Heart left ventricle (tissue), 16 donors: ENCODE measurements at regions not wholly inside any gene's neighbourhood (a gene's known extent, or its start where the extent isn't known, plus 50 kb on each side); places are given as distances from the start of the nearest gene placed in this dataset.

Source experiments
- ATAC-seq, 4 donors: fragments of 200-7000 bp; cut with Tn5 transposase; one replicate each; pipeline ENCODE4 v1.9.1; 2020 to 2022; ENCODE audit warnings: moderate library complexity in 4 of 4, mild to moderate bottlenecking in 3 of 4, moderate number of reproducible peaks in 1 of 4
- DNase-seq, 5 donors: peaks; one replicate each; pipeline ENCODE4 v3.0.0-alpha.2; 2020
- H3K27ac ChIP-seq, 12 donors: fragments of 200-600 bp; sonication (generic) in 4 of 12; one replicate each; pipeline versions ENCODE4 v1.5.0 to v1.8.0; 2016 to 2022; ENCODE audit warnings: mild to moderate bottlenecking in 2 of 12
- H3K27me3 ChIP-seq, 9 donors: fragments of 200-600 bp; sonication (generic) in 2 of 9; one replicate each; pipeline versions ENCODE4 v1.5.1 to v1.8.0; 2016 to 2022; ENCODE audit warnings: mild to moderate bottlenecking in 3 of 9
- H3K36me3 ChIP-seq, 9 donors: fragments of 200-600 bp; sonication (generic) in 2 of 9; one replicate each; pipeline versions ENCODE4 v1.5.0 to v1.8.0; 2018 to 2022; ENCODE audit warnings: mild to moderate bottlenecking in 2 of 9
- H3K4me1 ChIP-seq, 12 donors: fragments of 200-600 bp; sonication (generic) in 4 of 12; one replicate each; pipeline versions ENCODE4 v1.5.0 to v1.8.0; 2016 to 2022; ENCODE audit warnings: mild to moderate bottlenecking in 3 of 12
- H3K4me3 ChIP-seq, 12 donors: fragments of 200-600 bp; sonication (generic) in 4 of 12; one replicate each; pipeline versions ENCODE4 v1.5.0 to v1.8.0; 2017 to 2022; ENCODE audit warnings: mild to moderate bottlenecking in 9 of 12, moderate library complexity in 4 of 12
- H3K9me3 ChIP-seq, 12 donors: fragments of 200-600 bp; sonication (generic) in 4 of 12; one replicate each; pipeline versions ENCODE4 v1.5.0 to v1.8.0; 2016 to 2022; ENCODE audit warnings: mild to moderate bottlenecking in 1 of 12
- POLR2A ChIP-seq, 2 donors: fragments of 450-650 bp; IDR thresholded peaks; one replicate each; pipeline ENCODE4 v1.6.1; 2017; ENCODE audit warnings: antibody characterized with exemption in 2 of 2, mild to moderate bottlenecking in 2 of 2, moderate library complexity in 2 of 2
- WGBS, 4 donors: extraction: QIAGEN DNeasy Blood & Tissue Kit in 2 of 4; methylation state at CpG; one replicate each; pipeline versions ENCODE4 v1.1.5 to v1.1.7; 2013 to 2018; 5-methylcytosine and 5-hydroxymethylcytosine counted together
- intact Hi-C, 10 donors: fragments of 100-400 bp; cut with DNase I; formaldehyde crosslinking; loops; one replicate each; pipeline versions ENCODE4 v1.11.1 to v1.14.2; 2022
- TF ChIP-seq, protein P1 (sequence below), 12 donors: fragments of 200-600 bp; sonication (generic) in 4 of 12; IDR thresholded peaks; one replicate each; pipeline versions ENCODE4 v1.5.0 to v1.8.0; 2018 to 2022; ENCODE audit warnings: antibody characterized with exemption in 12 of 12, mild to moderate bottlenecking in 5 of 12
- donor health status: ischemic (EF 13 %, LVEDD 7.1; RV severe dilation, severe dysfunction).
- donor health status: healthy with polysubstance abuse.
- donor health status: DM: no; HTN: yes; CAD: no.
- donor health status: DM: no; HTN: no; CAD: no.
- donor health status: ischemic (EF 25% LVEDD 6.9; RV normal size, moderate dysfunction).
- donor health status: ischemic (EF 25% LVEDD 5.7; RV mildly dilated, moderate dysfunction).
- donor health status: healthy.
- donor health status: DM: yes; HTN: yes; CAD: no.
- donor health status: ischemic (EF 35%, LVEDD 5.7; RV mildly dilated, moderate dysfunction).
- donor health status: nonischemic (EF 11% LVEDD 7.7; RV severe dilation, severe dysfunction).
- donor health status: DM: yes; HTN: yes; CAD: no.
- donor health status: PGD.
- donor health status: ischemic (EF 29% LVEDD 5.4; RV normal size, mild dysfunction).
- donor health status: nonischemic (EF 23%, LVEDD 6.1; RV moderate dilation, normal function).

DNA sequence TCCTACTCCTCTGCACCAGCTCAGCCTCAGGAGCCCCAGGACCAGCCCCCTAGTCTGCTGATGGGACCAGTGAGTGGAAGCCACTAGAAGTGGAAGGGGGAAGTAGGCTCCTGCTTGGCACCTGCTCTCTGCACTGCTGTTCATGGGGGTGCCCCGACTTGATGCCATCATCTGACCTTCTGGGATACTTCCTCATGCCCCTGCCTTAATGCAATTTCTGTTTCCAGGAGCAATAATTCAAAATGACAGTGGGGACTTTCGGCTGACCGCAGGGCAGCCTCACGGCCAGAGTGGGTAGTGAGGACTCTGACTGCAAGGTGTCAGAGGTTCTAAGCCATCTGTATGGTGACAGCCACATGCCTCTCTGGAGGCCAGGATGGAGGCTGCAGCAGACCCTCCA is 196.4 kb upstream of the WSCD1 start:
- Histone ChIP-seq H3K27ac (no peak overlapping the region), H3K9me3 (no peaks in the 10 kb centered on the region), H3K4me1 (peaks cover 0 to 12% (median 0%) of the 10 kb centered on the region in 12 donors), H3K4me3 (no peak overlapping the region), H3K36me3 (no peaks in the 10 kb centered on the region), H3K27me3 (peaks cover 0 to 3% (median 0%) of the 10 kb centered on the region in 9 donors)
- ATAC-seq (no peak), DNase-seq (no peak)
- WGBS, 4 donors = 66 to 89% (median 77%) methylated on average over 4 of the region's 4 CpGs
- intact Hi-C loops = no loop called here
- TF ChIP-seq POLR2A (IDR thresholded peaks at IDR 0.05) = no peak
- TF ChIP-seq, protein P1, sequence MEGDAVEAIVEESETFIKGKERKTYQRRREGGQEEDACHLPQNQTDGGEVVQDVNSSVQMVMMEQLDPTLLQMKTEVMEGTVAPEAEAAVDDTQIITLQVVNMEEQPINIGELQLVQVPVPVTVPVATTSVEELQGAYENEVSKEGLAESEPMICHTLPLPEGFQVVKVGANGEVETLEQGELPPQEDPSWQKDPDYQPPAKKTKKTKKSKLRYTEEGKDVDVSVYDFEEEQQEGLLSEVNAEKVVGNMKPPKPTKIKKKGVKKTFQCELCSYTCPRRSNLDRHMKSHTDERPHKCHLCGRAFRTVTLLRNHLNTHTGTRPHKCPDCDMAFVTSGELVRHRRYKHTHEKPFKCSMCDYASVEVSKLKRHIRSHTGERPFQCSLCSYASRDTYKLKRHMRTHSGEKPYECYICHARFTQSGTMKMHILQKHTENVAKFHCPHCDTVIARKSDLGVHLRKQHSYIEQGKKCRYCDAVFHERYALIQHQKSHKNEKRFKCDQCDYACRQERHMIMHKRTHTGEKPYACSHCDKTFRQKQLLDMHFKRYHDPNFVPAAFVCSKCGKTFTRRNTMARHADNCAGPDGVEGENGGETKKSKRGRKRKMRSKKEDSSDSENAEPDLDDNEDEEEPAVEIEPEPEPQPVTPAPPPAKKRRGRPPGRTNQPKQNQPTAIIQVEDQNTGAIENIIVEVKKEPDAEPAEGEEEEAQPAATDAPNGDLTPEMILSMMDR (IDR thresholded peaks at IDR 0.05) = no peak

DNA sequence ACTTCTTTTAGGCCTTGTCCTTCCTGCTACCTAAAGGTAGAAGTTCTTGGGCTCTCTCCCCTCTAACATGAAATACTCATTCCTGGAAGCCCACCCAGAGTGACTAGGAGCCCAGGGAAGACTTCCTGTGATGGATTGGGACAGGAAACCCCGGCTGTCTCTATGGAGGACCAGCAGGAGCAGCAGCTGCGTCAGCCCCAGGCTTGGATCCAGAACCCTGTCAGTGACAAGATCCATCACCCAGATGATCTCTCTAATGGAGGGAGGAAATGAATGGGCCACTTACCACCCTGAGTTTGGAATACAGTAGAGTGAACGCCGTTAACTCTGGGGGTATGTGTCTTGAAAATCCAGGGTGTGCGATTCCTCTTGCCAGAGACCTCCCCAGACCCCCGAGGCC is 195.7 kb upstream of the WSCD1 start:
- Histone ChIP-seq H3K36me3 (no peaks in the 10 kb centered on the region), H3K4me3 (no peak overlapping the region), H3K27ac (no peak overlapping the region), H3K4me1 (peaks cover 0 to 9% (median 0%) of the 10 kb centered on the region in 12 donors), H3K9me3 (no peaks in the 10 kb centered on the region), H3K27me3 (peaks cover 0 to 3% (median 0%) of the 10 kb centered on the region in 9 donors)
- no peak for DNase-seq
- TF ChIP-seq, protein P1 (IDR thresholded peaks at IDR 0.05) = no peak
- TF ChIP-seq POLR2A (IDR thresholded peaks at IDR 0.05) = no peak
- ATAC-seq = no peak
- WGBS, 4 donors = 51 to 66% (median 59%) methylated on average over 5 to 6 of the region's 6 CpGs
- intact Hi-C loops = no loop called here

GRCh38 chr17:5877366-5877765 is 192.8 kb upstream of the WSCD1 start:
- H3K36me3 ChIP-seq = no peaks in the 10 kb centered on the region
- H3K4me1 ChIP-seq = peaks cover 0 to 9% (median 0%) of the 10 kb centered on the region in 12 donors
- H3K27ac ChIP-seq = no peak overlapping the region
- TF ChIP-seq POLR2A (IDR thresholded peaks at IDR 0.05) = no peak
- TF ChIP-seq, protein P1 (IDR thresholded peaks at IDR 0.05) = no peak
- H3K27me3 ChIP-seq = peaks cover 0 to 3% (median 0%) of the 10 kb centered on the region in 9 donors
- ATAC-seq (no peak), DNase-seq (no peak)
- no peaks in the 10 kb centered on the region for H3K9me3 ChIP-seq
- intact Hi-C loops = no loop called here
- no peak overlapping the region for H3K4me3 ChIP-seq
- 16 to 33% (median 25%) methylated on average over 1 of the region's 1 CpG for WGBS, 4 donors

DNA sequence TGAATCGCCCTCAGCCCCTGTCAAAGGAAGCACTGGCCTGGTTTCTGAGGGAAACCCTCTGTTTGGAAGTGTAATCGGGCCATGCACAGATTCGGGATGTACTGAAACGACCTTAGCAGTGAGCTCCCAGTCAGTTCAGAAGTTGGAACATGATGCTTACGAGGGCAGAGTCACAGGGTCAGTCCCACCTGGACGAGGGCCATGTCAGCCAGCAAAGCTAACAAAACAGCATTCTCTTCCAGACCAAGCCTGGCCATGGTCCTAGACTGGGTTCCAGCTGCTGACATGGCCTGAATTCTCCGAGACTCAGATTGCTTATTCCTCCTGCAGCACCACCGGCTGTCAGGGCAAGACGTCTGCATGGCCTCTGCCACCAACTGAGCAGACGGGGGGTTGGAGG is 192.2 kb upstream of the WSCD1 start:
- Histone ChIP-seq H3K36me3 (no peaks in the 10 kb centered on the region), H3K27ac (no peak overlapping the region), H3K4me1 (peaks cover 0 to 9% (median 0%) of the 10 kb centered on the region in 12 donors), H3K27me3 (peaks cover 0 to 3% (median 0%) of the 10 kb centered on the region in 9 donors), H3K9me3 (no peaks in the 10 kb centered on the region), H3K4me3 (no peak overlapping the region)
- DNase-seq (peak in 4 of 5 donors; percentile 49 to 64 (median 55)), ATAC-seq (peak; percentile 38 to 87 (median 78))
- TF ChIP-seq, protein P1 (IDR thresholded peaks at IDR 0.05) = no peak
- TF ChIP-seq POLR2A (IDR thresholded peaks at IDR 0.05) = no peak
- 30 to 39% (median 33%) methylated on average over 5 to 10 of the region's 10 CpGs for WGBS, 4 donors
- intact Hi-C loops = no loop called here
